ENCODE measurements at regions not wholly inside any gene's neighbourhood (a gene's known extent, or its start where the extent isn't known, plus 50 kb on each side); places are given as distances from the start of the nearest gene placed in this dataset.

DNA sequence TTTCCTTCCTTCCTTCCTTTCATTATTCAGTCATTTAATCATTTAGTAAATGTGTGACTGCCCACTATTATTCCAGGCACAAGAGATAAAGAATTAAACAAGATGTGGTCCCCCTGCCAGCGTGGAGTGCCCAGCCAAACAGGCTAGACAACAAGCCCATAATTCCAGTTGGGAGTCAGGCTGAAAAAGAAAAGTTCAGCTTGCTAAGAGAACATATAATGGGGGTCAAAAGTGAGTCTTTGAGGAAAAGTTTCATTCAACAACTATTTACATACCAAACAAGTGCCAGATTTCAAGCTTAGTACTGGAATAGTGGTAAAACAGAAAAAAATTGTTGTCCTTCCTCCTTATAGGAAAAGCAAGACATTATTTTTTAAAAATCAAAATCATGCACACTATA lies 523.7 kb downstream of the TAFA4 start (continued):
- no peak for TF ChIP-seq PHF8 (conservative IDR thresholded peaks at IDR 0.05; ENCODE audit: low read depth, low read length)
- no peak for TF ChIP-seq CHD1 (IDR thresholded peaks at IDR 0.05; ENCODE audit: low read depth, low read length)
- TF ChIP-seq ASH2L (IDR thresholded peaks at IDR 0.05; ENCODE audit: low read length), result no peak
- TF ChIP-seq CTBP2 (IDR thresholded peaks at IDR 0.05; ENCODE audit: borderline replicate concordance, insufficient read depth, insufficient read length, low read length), result no peak
- no peak for TF ChIP-seq TAF1 (IDR thresholded peaks at IDR 0.05; ENCODE audit: low read depth, low read length)
- no peak for TF ChIP-seq HDAC6 (IDR thresholded peaks at IDR 0.05; ENCODE audit: low read depth, low read length)
- TF ChIP-seq NRF1 (IDR thresholded peaks at IDR 0.05; ENCODE audit: low read depth, low read length), result no peak
